IMR-90 (cell line): ENCODE measurements at regions not wholly inside any gene's neighbourhood (a gene's known extent, or its start where the extent isn't known, plus 50 kb on each side); places are given as distances from the start of the nearest gene placed in this dataset.

Experiments
- ATAC-seq: fragments of 200-7000 bp; cut with Tn5 transposase; 2 replicates; pipeline ENCODE4 v1.9.1; 2020; ENCODE audit warnings: low read depth, mild to moderate bottlenecking, moderate library complexity
- BruUV-seq: library from RNA; stranded (reverse); fragments of 400-500 nt; replicated peaks from 2 replicates; lab custom pipeline; 2021; lab: Mats Ljungman, UMichigan
- CTCF ChIA-PET: fragments of 300-600 bp; formaldehyde crosslinking; extraction: SDS; loops from one replicate; lab custom pipeline; 2021; ENCODE audit warnings: antibody characterized with exemption; lab: Yijun Ruan, JAX
- POLR2A ChIA-PET: fragments of 300-600 bp; sonication (Branson Sonifier 250); formaldehyde crosslinking; loops from one replicate; lab custom pipeline; 2022; ENCODE audit warnings: antibody characterized with exemption; ENCODE audit not compliant: unreplicated experiment; lab: Charles Lee
- DNase-seq: peaks from one replicate; pipeline ENCODE4 v3.0.0; 2013
- H2AFZ ChIP-seq: replicated peaks from 2 replicates; pipeline ENCODE3; 2013; ENCODE audit warnings: low read length, mild to moderate bottlenecking; ENCODE audit not compliant: poor library complexity
- H2AK5ac ChIP-seq: 2 replicates; pipeline ENCODE4 v1.6.1; 2013; ENCODE audit warnings: low read depth, low read length, inconsistent platforms
- H2AK9ac ChIP-seq: replicated peaks from 2 replicates; pipeline ENCODE3; 2013; ENCODE audit warnings: mild to moderate bottlenecking, low read depth, low read length, moderate library complexity; ENCODE audit not compliant: poor library complexity
- H2BK120ac ChIP-seq: 2 replicates; pipeline ENCODE4 v1.6.1; 2013; ENCODE audit warnings: low read depth, low read length, inconsistent platforms
- H2BK15ac ChIP-seq: 3 replicates; pipeline ENCODE4 v1.6.1; 2013; ENCODE audit warnings: low read depth, low read length, inconsistent platforms
- H2BK20ac ChIP-seq: 2 replicates; pipeline ENCODE4 v1.6.1; 2013; ENCODE audit warnings: low read depth, mild to moderate bottlenecking, inconsistent platforms, low read length, moderate library complexity
- H2BK5ac ChIP-seq: 2 replicates; pipeline ENCODE4 v1.6.1; 2013; ENCODE audit warnings: mild to moderate bottlenecking, low read depth, low read length, inconsistent platforms; ENCODE audit not compliant: poor library complexity, severe bottlenecking
- H3K14ac ChIP-seq: replicated peaks from 2 replicates; pipeline ENCODE4 v1.6.1; 2013; ENCODE audit warnings: low read depth, low read length, inconsistent platforms
- H3K18ac ChIP-seq: 2 replicates; pipeline ENCODE4 v1.6.1; 2013; ENCODE audit warnings: low read depth, low read length, control low read depth
- H3K23ac ChIP-seq: 2 replicates; pipeline ENCODE4 v1.6.1; 2013; ENCODE audit warnings: low read depth, low read length, inconsistent platforms
- H3K27ac ChIP-seq: 2 replicates; pipeline ENCODE4 v1.5.1; 2013; ENCODE audit warnings: mild to moderate bottlenecking, control low read depth, low read length; ENCODE audit not compliant: insufficient read depth
- H3K27me3 ChIP-seq: 2 replicates; pipeline ENCODE4 v1.6.1; 2013; ENCODE audit warnings: low read length; ENCODE audit not compliant: control insufficient read depth, insufficient read depth
- H3K36me3 ChIP-seq: 2 replicates; pipeline ENCODE4 v1.6.1; 2013; ENCODE audit warnings: low read length, mixed read lengths; ENCODE audit not compliant: control insufficient read depth, insufficient read depth
- H3K4ac ChIP-seq: 2 replicates; pipeline ENCODE4 v1.6.1; 2013; ENCODE audit warnings: low read depth, low read length, inconsistent platforms
- H3K4me1 ChIP-seq: 2 replicates; pipeline ENCODE4 v1.6.1; 2013; ENCODE audit warnings: low read length, mixed read lengths; ENCODE audit not compliant: control insufficient read depth, insufficient read depth
- H3K4me2 ChIP-seq: 2 replicates; pipeline ENCODE4 v1.6.1; 2013; ENCODE audit warnings: low read depth, mild to moderate bottlenecking, control low read depth, low read length, moderate library complexity
- H3K4me3 ChIP-seq: 2 replicates; pipeline ENCODE4 v1.5.1; 2013; ENCODE audit warnings: low read depth, mild to moderate bottlenecking, control low read depth, low read length, moderate library complexity; ENCODE audit not compliant: insufficient read depth
- H3K56ac ChIP-seq: 2 replicates; pipeline ENCODE4 v1.6.1; 2013; ENCODE audit warnings: low read length, inconsistent platforms; ENCODE audit not compliant: insufficient read depth; ENCODE audit errors: extremely low read depth
- H3K79me1 ChIP-seq, 2 experiments: 2 replicates each; pipeline ENCODE4 v1.6.1; 2013; ENCODE audit warnings: low read length in 2 of 2, inconsistent platforms in 1 of 2, low read depth in 1 of 2
- H3K9ac ChIP-seq: 2 replicates; pipeline ENCODE4 v1.6.1; 2013; ENCODE audit warnings: low read depth, low read length, control low read depth
- H3K9me1 ChIP-seq: 2 replicates; pipeline ENCODE4 v1.6.1; 2013; ENCODE audit warnings: low read length, inconsistent platforms; ENCODE audit not compliant: insufficient read depth
- H3K9me3 ChIP-seq: 2 replicates; pipeline ENCODE4 v1.6.1; 2013; ENCODE audit warnings: low read length; ENCODE audit not compliant: control insufficient read depth, insufficient read depth
- H4K20me1 ChIP-seq: 2 replicates; pipeline ENCODE4 v1.6.1; 2013; ENCODE audit warnings: low read length, inconsistent platforms; ENCODE audit not compliant: insufficient read depth
- H4K5ac ChIP-seq: 2 replicates; pipeline ENCODE4 v1.6.1; 2013; ENCODE audit warnings: mild to moderate bottlenecking, low read depth, low read length, control low read depth
- H4K8ac ChIP-seq, 2 experiments: 2 replicates each; pipeline ENCODE4 v1.6.1; 2013; ENCODE audit warnings: low read depth in 2 of 2, low read length in 2 of 2, control low read depth in 1 of 2, inconsistent platforms in 1 of 2
- H4K91ac ChIP-seq: 2 replicates; pipeline ENCODE4 v1.6.1; 2013; ENCODE audit warnings: low read depth, low read length, inconsistent platforms; ENCODE audit not compliant: insufficient read depth
- BHLHE40 ChIP-seq: fragments of 150-350 bp; IDR thresholded peaks from 2 replicates; pipeline ENCODE4 v1.6.1; 2016; ENCODE audit warnings: mild to moderate bottlenecking, low read depth, low read length
- CEBPB ChIP-seq: IDR thresholded peaks from 2 replicates; pipeline ENCODE4 v1.6.1; 2012; ENCODE audit warnings: low read depth, low read length, improper control_type of control experiment
- CHD1 ChIP-seq: IDR thresholded peaks from 2 replicates; pipeline ENCODE4 v1.6.1; 2012; ENCODE audit warnings: low read depth, low read length, improper control_type of control experiment
- ELK1 ChIP-seq: fragments of 150-350 bp; IDR thresholded peaks from 2 replicates; pipeline ENCODE4 v1.6.1; 2016; ENCODE audit warnings: low read depth, mild to moderate bottlenecking, low read length, moderate library complexity, borderline replicate concordance
- FOS ChIP-seq: fragments of 150-350 bp; IDR thresholded peaks from 2 replicates; pipeline ENCODE4 v1.6.1; 2016; ENCODE audit warnings: low read depth, low read length
- MAFK ChIP-seq: IDR thresholded peaks from 2 replicates; pipeline ENCODE4 v1.6.1; 2012; ENCODE audit warnings: low read depth, low read length, improper control_type of control experiment
- MAZ ChIP-seq: IDR thresholded peaks from 2 replicates; pipeline ENCODE4 v1.6.1; 2012; ENCODE audit warnings: low read depth, mild to moderate bottlenecking, low read length, improper control_type of control experiment, moderate library complexity, borderline replicate concordance
- MXI1 ChIP-seq: IDR thresholded peaks from 2 replicates; pipeline ENCODE4 v1.6.1; 2012; ENCODE audit warnings: low read depth, mild to moderate bottlenecking, low read length, moderate library complexity, borderline replicate concordance
- NFE2L2 ChIP-seq: fragments of 150-350 bp; IDR thresholded peaks from 2 replicates; pipeline ENCODE4 v1.6.1; 2016; ENCODE audit warnings: low read depth, mild to moderate bottlenecking, low read length
- POLR2A ChIP-seq: IDR thresholded peaks from 2 replicates; pipeline ENCODE4 v1.6.1; 2012; ENCODE audit warnings: mild to moderate bottlenecking, low read depth, low read length
- RAD21 ChIP-seq: IDR thresholded peaks from 2 replicates; pipeline ENCODE4 v1.6.1; 2012; ENCODE audit warnings: low read length, improper control_type of control experiment
- RCOR1 ChIP-seq: IDR thresholded peaks from 2 replicates; pipeline ENCODE4 v1.6.1; 2012; ENCODE audit warnings: mild to moderate bottlenecking, low read length, improper control_type of control experiment; ENCODE audit not compliant: insufficient replicate concordance
- RFX5 ChIP-seq: IDR thresholded peaks from 2 replicates; pipeline ENCODE4 v1.8.0; 2012; ENCODE audit warnings: low read depth, mild to moderate bottlenecking, low read length, moderate library complexity
- SMC3 ChIP-seq: fragments of 150-350 bp; IDR thresholded peaks from 2 replicates; pipeline ENCODE4 v1.6.1; 2016; ENCODE audit warnings: low read depth, mild to moderate bottlenecking, antibody characterized with exemption, low read length, moderate library complexity
- USF2 ChIP-seq: fragments of 150-350 bp; IDR thresholded peaks from 2 replicates; pipeline ENCODE4 v1.6.1; 2017; ENCODE audit warnings: mild to moderate bottlenecking, antibody characterized with exemption, low read length, low read depth
- dilution Hi-C: fragments of 300-500 bp; cut with HindIII; formaldehyde crosslinking; loops from one replicate; pipeline ENCODE4 v1.14.3; 2018; ENCODE audit warnings: low sequenced_read_pairs; ENCODE audit not compliant: unreplicated experiment
- in situ Hi-C: fragments of 300-500 bp; cut with MboI; formaldehyde crosslinking; loops from 3 replicates; pipeline ENCODE4 v1.14.3; 2019; ENCODE audit warnings: low sequenced_read_pairs, inconsistent platforms, mixed read lengths
- intact Hi-C: fragments of 100-400 bp; cut with micrococcal nuclease; formaldehyde crosslinking; loops from 2 replicates; pipeline ENCODE4 v1.10.0; 2022
- TF ChIP-seq, protein P1 (sequence below): conservative IDR thresholded peaks from 2 replicates; pipeline ENCODE4 v1.5.1; 2012; ENCODE audit warnings: mild to moderate bottlenecking, low read depth, low read length, improper control_type of control experiment

- no peak overlapping the region for H3K9ac ChIP-seq
- H3K4me1 ChIP-seq = no peaks in the 10 kb centered on the region
- H2BK20ac ChIP-seq = no peak overlapping the region
- H4K20me1 ChIP-seq = no peaks in the 10 kb centered on the region
- no peaks in the 10 kb centered on the region for H3K27me3 ChIP-seq
- H2AK9ac ChIP-seq = no peak overlapping the region
- H3K18ac ChIP-seq = no peak overlapping the region
- no peak overlapping the region for H2AFZ ChIP-seq
- H2AK5ac ChIP-seq = no peak overlapping the region
- H2BK5ac ChIP-seq = no peak overlapping the region
- POLR2A ChIA-PET = no interaction called here
- H3K14ac ChIP-seq = no peak overlapping the region
- dilution Hi-C loops = no loop called here
- no peak overlapping the region for H2BK120ac ChIP-seq
- intact Hi-C loops = no loop called here
- H3K36me3 ChIP-seq = no peaks in the 10 kb centered on the region
- H3K4me2 ChIP-seq = no peak overlapping the region
- H3K4me3 ChIP-seq = no peak overlapping the region
- no peaks in the 10 kb centered on the region for H3K9me3 ChIP-seq
- no TSS peak for BruUV-seq
- ATAC-seq (no peak), DNase-seq (peak; percentile 5)
- H3K23ac ChIP-seq = no peak overlapping the region
- H4K8ac ChIP-seq = no peak overlapping the region
- H4K91ac ChIP-seq = no peak overlapping the region
- TF ChIP-seq FOS (no peak), BHLHE40 (no peak), ELK1 (no peak), MAFK (no peak), POLR2A (no peak), MXI1 (no peak), RCOR1 (no peak), CEBPB (no peak), USF2 (no peak), CHD1 (no peak), RFX5 (no peak), MAZ (no peak), NFE2L2 (no peak), RAD21 (no peak), SMC3 (no peak)
- TF ChIP-seq, protein P1, sequence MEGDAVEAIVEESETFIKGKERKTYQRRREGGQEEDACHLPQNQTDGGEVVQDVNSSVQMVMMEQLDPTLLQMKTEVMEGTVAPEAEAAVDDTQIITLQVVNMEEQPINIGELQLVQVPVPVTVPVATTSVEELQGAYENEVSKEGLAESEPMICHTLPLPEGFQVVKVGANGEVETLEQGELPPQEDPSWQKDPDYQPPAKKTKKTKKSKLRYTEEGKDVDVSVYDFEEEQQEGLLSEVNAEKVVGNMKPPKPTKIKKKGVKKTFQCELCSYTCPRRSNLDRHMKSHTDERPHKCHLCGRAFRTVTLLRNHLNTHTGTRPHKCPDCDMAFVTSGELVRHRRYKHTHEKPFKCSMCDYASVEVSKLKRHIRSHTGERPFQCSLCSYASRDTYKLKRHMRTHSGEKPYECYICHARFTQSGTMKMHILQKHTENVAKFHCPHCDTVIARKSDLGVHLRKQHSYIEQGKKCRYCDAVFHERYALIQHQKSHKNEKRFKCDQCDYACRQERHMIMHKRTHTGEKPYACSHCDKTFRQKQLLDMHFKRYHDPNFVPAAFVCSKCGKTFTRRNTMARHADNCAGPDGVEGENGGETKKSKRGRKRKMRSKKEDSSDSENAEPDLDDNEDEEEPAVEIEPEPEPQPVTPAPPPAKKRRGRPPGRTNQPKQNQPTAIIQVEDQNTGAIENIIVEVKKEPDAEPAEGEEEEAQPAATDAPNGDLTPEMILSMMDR = no peak
- in situ Hi-C loops = no loop called here
- no peak overlapping the region for H3K4ac ChIP-seq
- no peak overlapping the region for H2BK15ac ChIP-seq
- H3K56ac ChIP-seq = no peak overlapping the region
- H3K9me1 ChIP-seq = no peaks in the 10 kb centered on the region; the same call in 1 of the 2 replicates
- CTCF ChIA-PET = no interaction called here
- no peak overlapping the region for H3K27ac ChIP-seq
- no peaks in the 10 kb centered on the region for H3K79me1 ChIP-seq
- H4K5ac ChIP-seq = no peak overlapping the region
These were observed 776.3 kb downstream of the TUSC7 start for GRCh38 chr3:117485841-117486240.
